GM23338 (cell line): ENCODE measurements at regions not wholly inside any gene's neighbourhood (a gene's known extent, or its start where the extent isn't known, plus 50 kb on each side); places are given as distances from the start of the nearest gene placed in this dataset.

Experiments
- CTCF ChIP-seq, 2 experiments: fragments of 200-600 bp in 1 of 2; sonication (generic) in 1 of 2; conservative IDR thresholded peaks; 2 replicates each; pipeline versions ENCODE4 v1.5.1 to v1.6.1; 2016 to 2017; ENCODE audit warnings: antibody characterized with exemption in 2 of 2, low read depth in 2 of 2, mild to moderate bottlenecking in 2 of 2, moderate library complexity in 1 of 2
- EZH2 ChIP-seq: fragments of 200-600 bp; sonication (generic); IDR thresholded peaks from one replicate; pipeline ENCODE4 v1.8.0; 2017; ENCODE audit warnings: antibody characterized with exemption, mild to moderate bottlenecking, low read depth; ENCODE audit not compliant: unreplicated experiment

- TF ChIP-seq CTCF (conservative IDR thresholded peaks at IDR 0.05; ENCODE audit: low read depth in 2 of 2) (no peak), EZH2 (no peak)
Observed at GRCh38 chr11:38013157-38013556, 1415.1 kb upstream of the RAG2 start.
